ENCODE measurements at regions not wholly inside any gene's neighbourhood (a gene's known extent, or its start where the extent isn't known, plus 50 kb on each side); places are given as distances from the start of the nearest gene placed in this dataset.

DNA sequence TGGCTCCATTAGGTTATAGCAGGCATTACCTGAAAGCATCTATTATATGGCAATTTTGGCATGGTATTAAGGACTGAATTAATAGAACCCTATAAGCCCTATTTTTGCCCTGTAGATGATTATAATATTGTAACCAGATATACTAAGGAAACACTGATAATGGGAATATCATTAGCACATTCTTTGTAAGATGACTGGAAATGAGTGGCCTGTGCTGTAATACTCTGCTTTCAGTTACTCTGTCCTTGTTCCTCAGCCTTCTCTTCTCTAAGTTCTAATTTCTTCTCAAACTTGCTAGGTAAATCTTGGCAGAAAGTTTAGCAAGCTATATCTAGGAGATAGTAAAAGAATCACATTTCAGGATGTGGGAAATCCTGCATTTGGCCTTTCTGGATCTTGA lies 74.0 kb upstream of the ITPRID2 start:
- DNase-seq (ENCODE audit: low spot score) = no peak
- TF ChIP-seq, protein P1, sequence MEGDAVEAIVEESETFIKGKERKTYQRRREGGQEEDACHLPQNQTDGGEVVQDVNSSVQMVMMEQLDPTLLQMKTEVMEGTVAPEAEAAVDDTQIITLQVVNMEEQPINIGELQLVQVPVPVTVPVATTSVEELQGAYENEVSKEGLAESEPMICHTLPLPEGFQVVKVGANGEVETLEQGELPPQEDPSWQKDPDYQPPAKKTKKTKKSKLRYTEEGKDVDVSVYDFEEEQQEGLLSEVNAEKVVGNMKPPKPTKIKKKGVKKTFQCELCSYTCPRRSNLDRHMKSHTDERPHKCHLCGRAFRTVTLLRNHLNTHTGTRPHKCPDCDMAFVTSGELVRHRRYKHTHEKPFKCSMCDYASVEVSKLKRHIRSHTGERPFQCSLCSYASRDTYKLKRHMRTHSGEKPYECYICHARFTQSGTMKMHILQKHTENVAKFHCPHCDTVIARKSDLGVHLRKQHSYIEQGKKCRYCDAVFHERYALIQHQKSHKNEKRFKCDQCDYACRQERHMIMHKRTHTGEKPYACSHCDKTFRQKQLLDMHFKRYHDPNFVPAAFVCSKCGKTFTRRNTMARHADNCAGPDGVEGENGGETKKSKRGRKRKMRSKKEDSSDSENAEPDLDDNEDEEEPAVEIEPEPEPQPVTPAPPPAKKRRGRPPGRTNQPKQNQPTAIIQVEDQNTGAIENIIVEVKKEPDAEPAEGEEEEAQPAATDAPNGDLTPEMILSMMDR (IDR thresholded peaks at IDR 0.05; ENCODE audit: borderline replicate concordance, control extremely low read depth, extremely low read depth, insufficient read depth, missing control alignments) = no peak
- in situ Hi-C loops (cut with MboI; ENCODE audit: low sequenced_read_pairs, unreplicated experiment) = no loop called here

DNA sequence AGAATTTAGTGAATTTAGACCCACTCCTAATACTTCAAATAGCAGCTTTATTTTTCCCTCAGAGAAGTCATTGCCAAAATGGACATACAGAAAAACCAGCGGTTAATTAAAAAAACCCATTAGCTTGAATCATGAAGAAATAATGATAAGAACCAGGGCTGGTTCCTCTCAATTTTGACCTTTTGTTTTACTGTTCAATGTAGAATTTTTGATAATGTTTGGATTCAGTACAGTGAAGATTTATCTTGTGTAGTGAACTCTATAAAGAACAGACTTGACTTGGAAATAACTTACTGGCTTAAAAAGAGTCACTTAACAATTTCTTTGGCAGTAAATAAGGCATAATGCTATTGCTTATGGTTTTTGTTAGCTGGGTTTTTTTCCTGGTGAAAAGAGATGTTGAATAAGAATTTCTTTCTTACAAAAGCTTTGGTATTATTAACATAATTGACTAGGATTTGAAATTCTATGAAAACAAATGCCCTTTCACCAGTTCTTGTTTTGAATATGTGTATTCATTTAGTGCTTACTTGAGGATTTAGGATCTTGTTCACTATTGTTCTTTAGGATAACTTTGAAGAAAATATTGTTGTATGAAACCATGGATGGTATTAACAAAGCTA lies 73.4 kb upstream of the ITPRID2 start:
- no peak for DNase-seq (ENCODE audit: low spot score)
- in situ Hi-C loops (cut with MboI; ENCODE audit: low sequenced_read_pairs, unreplicated experiment) = no loop called here
- TF ChIP-seq, protein P1 (IDR thresholded peaks at IDR 0.05; ENCODE audit: borderline replicate concordance, control extremely low read depth, extremely low read depth, insufficient read depth, missing control alignments) = no peak

DNA sequence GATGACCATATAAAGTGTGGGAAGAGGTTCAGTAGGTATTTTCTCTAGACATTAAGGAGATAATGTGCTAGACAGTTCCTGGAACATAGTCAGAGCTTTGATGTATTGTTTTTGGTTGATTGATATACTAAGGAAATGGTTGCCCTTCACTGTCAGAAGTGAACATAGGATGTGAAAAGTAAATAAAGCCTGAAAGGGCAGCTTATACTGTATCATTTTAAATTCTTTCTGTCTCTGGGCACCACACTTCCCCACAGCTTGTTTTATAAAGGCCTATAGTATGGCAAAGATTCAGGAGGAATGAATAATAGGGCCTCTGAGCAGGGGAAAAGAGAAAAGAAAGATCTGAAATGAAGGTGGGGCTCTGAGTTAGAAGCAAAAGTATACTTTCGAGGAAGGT lies 72.7 kb upstream of the ITPRID2 start:
- in situ Hi-C loops (cut with MboI; ENCODE audit: low sequenced_read_pairs, unreplicated experiment) = no loop called here
- no peak for DNase-seq (ENCODE audit: low spot score)
- TF ChIP-seq, protein P1 (IDR thresholded peaks at IDR 0.05; ENCODE audit: borderline replicate concordance, control extremely low read depth, extremely low read depth, insufficient read depth, missing control alignments) = no peak

DNA sequence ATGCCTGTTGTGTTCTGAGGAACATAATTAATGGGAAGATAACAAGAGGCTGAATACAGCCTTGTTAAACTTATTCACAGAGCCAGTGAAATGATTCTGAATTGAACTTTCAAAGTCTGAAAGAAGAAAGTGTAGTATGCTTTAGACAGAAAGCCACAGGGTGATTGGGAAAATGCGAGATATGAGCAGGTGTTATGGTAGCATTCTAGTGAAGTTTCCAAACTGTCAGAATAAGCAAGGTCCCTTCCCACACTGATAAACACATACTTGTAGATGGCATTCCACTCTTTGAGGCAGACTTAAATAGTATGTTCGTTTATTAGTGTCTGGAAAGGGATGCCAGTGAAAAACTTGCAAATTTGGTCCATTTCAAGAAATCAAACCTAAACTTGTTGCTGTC lies 70.5 kb upstream of the ITPRID2 start:
- no peak for DNase-seq (ENCODE audit: low spot score)
- in situ Hi-C loops (cut with MboI; ENCODE audit: low sequenced_read_pairs, unreplicated experiment) = no loop called here
- TF ChIP-seq, protein P1 (IDR thresholded peaks at IDR 0.05; ENCODE audit: borderline replicate concordance, control extremely low read depth, extremely low read depth, insufficient read depth, missing control alignments) = no peak

DNA sequence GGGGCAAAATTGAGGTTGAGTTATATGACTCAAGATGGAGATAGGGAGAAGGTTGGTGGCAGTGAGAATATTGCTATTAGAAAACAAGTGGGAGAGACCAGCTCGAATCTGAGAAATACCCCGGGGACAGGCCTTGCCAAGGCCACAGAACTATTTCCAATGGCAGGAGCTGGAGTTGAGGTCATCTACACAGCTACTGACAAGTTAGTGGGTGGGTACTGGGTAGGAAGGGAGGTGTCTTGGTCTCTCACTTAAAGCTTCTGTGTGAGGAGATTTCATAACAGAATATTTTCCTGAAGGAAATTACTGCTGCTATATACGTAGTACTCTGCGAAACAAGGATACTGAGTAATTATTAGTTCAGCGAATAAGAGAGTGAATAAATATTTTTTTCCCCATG lies 69.4 kb upstream of the ITPRID2 start:
- in situ Hi-C loops (cut with MboI; ENCODE audit: low sequenced_read_pairs, unreplicated experiment) = no loop called here
- DNase-seq (ENCODE audit: low spot score) = no peak
- TF ChIP-seq, protein P1 (IDR thresholded peaks at IDR 0.05; ENCODE audit: borderline replicate concordance, control extremely low read depth, extremely low read depth, insufficient read depth, missing control alignments) = no peak

DNA sequence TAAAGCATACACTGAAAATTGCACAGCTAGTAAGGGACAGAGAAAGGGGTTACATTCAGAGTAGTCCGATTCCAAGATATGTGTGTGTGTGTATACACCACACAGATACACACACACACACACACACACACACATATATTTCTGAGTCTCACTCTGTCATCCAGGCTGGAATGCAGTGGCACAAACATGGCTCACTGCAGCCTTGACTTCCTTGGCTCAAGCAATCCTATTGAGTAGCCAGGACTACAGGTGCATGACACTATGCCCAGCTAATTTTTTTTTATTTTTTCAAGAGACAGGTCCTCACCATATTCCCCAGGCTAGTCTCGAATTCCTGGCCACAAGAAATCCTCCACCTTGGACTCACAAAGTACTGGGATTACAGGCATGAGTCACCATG lies 68.1 kb upstream of the ITPRID2 start:
- TF ChIP-seq, protein P1 (IDR thresholded peaks at IDR 0.05; ENCODE audit: borderline replicate concordance, control extremely low read depth, extremely low read depth, insufficient read depth, missing control alignments) = no peak
- DNase-seq (ENCODE audit: low spot score) = no peak
- in situ Hi-C loops (cut with MboI; ENCODE audit: low sequenced_read_pairs, unreplicated experiment) = no loop called here
